Esophagus muscularis mucosa (tissue), 4 donors: ENCODE measurements at regions not wholly inside any gene's neighbourhood (a gene's known extent, or its start where the extent isn't known, plus 50 kb on each side); places are given as distances from the start of the nearest gene placed in this dataset.

Experiments
- DNase-seq: peaks from one replicate; pipeline ENCODE4 v3.0.0-alpha.2; 2017; ENCODE audit errors: extremely low spot score
- H3K27ac ChIP-seq, 4 donors: fragments of 200-600 bp; sonication (generic); replicated peaks in 1 of 4; 1 replicate in 3 of 4; 2 replicates in 1 of 4; pipeline ENCODE4 v1.5.1; 2016 to 2019; ENCODE audit warnings: mild to moderate bottlenecking in 1 of 4
- H3K27me3 ChIP-seq, 4 donors: fragments of 200-600 bp; sonication (generic); one replicate each; pipeline versions ENCODE4 v1.5.1 to v1.6.0; 2016 to 2019
- H3K36me3 ChIP-seq, 4 donors: fragments of 200-600 bp; sonication (generic); one replicate each; pipeline ENCODE4 v1.5.1; 2016 to 2019
- H3K4me1 ChIP-seq, 4 donors: fragments of 200-600 bp; sonication (generic); one replicate each; pipeline ENCODE4 v1.5.1; 2016 to 2019
- H3K4me3 ChIP-seq, 4 donors: fragments of 200-600 bp; sonication (generic); 1 replicate in 2 of 4; 2 replicates in 2 of 4; pipeline ENCODE4 v1.5.1; 2016 to 2019; ENCODE audit warnings: mild to moderate bottlenecking in 4 of 4, moderate library complexity in 1 of 4
- H3K9me3 ChIP-seq, 4 donors: fragments of 200-600 bp; sonication (generic); 1 replicate in 3 of 4; 2 replicates in 1 of 4; pipeline ENCODE4 v1.5.1; 2016 to 2019
- EP300 ChIP-seq: sonication (generic); formaldehyde crosslinking; IDR thresholded peaks from one replicate; pipeline ENCODE4 v1.6.1; 2017; ENCODE audit warnings: antibody characterized with exemption
- POLR2A ChIP-seq: fragments of 450-650 bp; IDR thresholded peaks from one replicate; pipeline ENCODE4 v1.6.1; 2017; ENCODE audit warnings: antibody characterized with exemption, moderate library complexity, mild to moderate bottlenecking, low read depth
- POLR2AphosphoS5 ChIP-seq, 2 donors: sonication (generic); formaldehyde crosslinking; IDR thresholded peaks; one replicate each; pipeline ENCODE4 v1.6.1; 2017; ENCODE audit warnings: antibody characterized with exemption in 2 of 2
- whole genome bisulfite sequencing: methylation state at CpG from one replicate; pipeline ENCODE4 v1.1.5; 2018; 5-methylcytosine and 5-hydroxymethylcytosine counted together
- intact Hi-C: fragments of 100-400 bp; cut with DNase I; formaldehyde crosslinking; loops from one replicate; pipeline ENCODE4 v1.15.1; 2023
- TF ChIP-seq, protein P1 (sequence below), 3 experiments: fragments of 200-600 bp in 2 of 3; fragments of 450-650 bp in 1 of 3; sonication (generic) in 2 of 3; IDR thresholded peaks; one replicate each; pipeline ENCODE4 v1.5.1; 2017 to 2019; ENCODE audit warnings: antibody characterized with exemption in 3 of 3, mild to moderate bottlenecking in 2 of 3, moderate library complexity in 1 of 3

DNA sequence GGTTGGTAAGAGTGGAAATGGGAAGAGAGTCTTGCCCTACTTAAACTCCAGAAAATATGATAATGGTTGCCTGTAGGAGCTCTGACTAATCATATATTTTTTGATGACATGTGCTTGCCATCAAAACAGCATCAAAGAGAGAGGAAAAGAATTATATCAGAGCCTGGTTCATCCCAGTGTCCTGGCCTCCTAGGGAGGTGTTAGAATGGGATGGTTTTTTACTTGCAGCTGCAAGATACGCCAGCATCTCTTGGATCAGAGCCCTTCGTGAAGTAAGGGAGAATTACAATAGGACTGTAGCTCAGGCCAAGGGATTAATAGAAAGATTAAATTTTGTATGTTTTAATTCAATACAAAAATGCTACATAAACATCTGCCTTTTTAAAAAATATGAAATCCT, 177.6 kb upstream of the HDAC9 start:
- H3K4me1 ChIP-seq, result peaks cover 0 to 69% (median 54%) of the 10 kb centered on the region in 4 donors
- TF ChIP-seq, protein P1, sequence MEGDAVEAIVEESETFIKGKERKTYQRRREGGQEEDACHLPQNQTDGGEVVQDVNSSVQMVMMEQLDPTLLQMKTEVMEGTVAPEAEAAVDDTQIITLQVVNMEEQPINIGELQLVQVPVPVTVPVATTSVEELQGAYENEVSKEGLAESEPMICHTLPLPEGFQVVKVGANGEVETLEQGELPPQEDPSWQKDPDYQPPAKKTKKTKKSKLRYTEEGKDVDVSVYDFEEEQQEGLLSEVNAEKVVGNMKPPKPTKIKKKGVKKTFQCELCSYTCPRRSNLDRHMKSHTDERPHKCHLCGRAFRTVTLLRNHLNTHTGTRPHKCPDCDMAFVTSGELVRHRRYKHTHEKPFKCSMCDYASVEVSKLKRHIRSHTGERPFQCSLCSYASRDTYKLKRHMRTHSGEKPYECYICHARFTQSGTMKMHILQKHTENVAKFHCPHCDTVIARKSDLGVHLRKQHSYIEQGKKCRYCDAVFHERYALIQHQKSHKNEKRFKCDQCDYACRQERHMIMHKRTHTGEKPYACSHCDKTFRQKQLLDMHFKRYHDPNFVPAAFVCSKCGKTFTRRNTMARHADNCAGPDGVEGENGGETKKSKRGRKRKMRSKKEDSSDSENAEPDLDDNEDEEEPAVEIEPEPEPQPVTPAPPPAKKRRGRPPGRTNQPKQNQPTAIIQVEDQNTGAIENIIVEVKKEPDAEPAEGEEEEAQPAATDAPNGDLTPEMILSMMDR (IDR thresholded peaks at IDR 0.05), result no peak
- TF ChIP-seq POLR2AphosphoS5 (IDR thresholded peaks at IDR 0.05) (no peak), POLR2A (no peak), EP300 (no peak)
- intact Hi-C loops, result no loop called here
- no peak overlapping the region for H3K27ac ChIP-seq
- WGBS, result 80% methylated on average over 2 of the region's 2 CpGs
- H3K9me3 ChIP-seq, result no peaks in the 10 kb centered on the region
- H3K36me3 ChIP-seq, result no peaks in the 10 kb centered on the region
- H3K4me3 ChIP-seq, result no peak overlapping the region
- H3K27me3 ChIP-seq, result no peaks in the 10 kb centered on the region
- no peak for DNase-seq

DNA sequence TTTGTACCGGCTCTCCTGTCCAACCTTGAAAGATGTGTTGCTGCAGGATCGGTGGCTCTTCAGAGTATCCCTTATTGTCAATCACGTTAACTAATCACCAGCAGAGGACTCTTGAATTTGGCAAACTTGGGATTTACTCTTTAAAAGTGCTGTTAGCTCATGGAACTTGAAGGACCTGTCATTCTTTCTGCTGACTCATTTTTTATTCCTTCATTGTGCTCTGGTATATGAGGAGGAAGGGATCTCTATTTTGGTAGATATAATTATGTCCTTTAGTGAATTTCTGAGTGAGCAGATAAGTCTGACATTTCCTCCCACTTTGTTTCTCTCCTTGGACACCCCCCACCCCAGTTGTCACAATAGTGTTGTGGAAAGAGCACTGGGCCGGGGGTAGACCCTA, 175.1 kb upstream of the HDAC9 start:
- no peak for DNase-seq
- 71% methylated on average over 4 of the region's 4 CpGs for WGBS

DNA sequence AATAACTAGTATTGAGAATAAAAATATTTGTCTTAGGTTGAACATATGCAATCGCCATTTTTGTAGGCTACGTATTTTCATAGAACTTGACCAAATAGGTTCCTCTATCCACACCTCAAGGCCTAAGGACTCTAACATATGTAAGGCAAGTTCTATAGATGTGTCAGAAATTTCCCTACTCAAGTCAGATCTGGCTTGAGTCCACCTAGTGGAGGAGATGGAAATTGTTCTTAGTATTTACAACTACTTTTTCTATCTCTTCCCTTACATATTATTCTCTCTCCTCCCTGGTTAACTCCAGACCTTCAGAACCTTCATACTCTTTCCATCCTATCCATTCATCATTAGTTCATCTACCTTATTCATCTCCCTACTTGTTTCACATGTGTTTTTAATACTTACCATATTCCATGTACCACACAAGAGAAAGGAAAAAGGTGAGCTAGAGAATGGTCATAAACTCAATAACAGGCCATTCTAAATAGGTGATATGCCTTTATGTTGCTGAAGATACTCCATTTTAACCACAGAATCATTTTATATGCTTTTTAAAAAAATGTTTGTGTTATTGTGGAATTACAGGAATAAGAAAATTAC, 174.5 kb upstream of the HDAC9 start:
- no peaks in the 10 kb centered on the region for H3K9me3 ChIP-seq
- no peaks in the 10 kb centered on the region for H3K36me3 ChIP-seq
- no peak for TF ChIP-seq POLR2A
- TF ChIP-seq, protein P1 (IDR thresholded peaks at IDR 0.05), result peak in 2 of 3 experiments; percentile 15 to 49
- no peak for TF ChIP-seq POLR2AphosphoS5 (IDR thresholded peaks at IDR 0.05)
- no peak for DNase-seq
- H3K4me1 ChIP-seq, result peaks cover 0 to 38% (median 29%) of the 10 kb centered on the region in 4 donors
- H3K27me3 ChIP-seq, result no peaks in the 10 kb centered on the region
- 81% methylated on average over 2 of the region's 2 CpGs for WGBS
- no peak overlapping the region for H3K4me3 ChIP-seq
- H3K27ac ChIP-seq, result peak overlapping the region in 1 of 4 donors; percentile 36
- intact Hi-C loops, result no loop called here

More for the DNA sequence above, 175.1 kb upstream of the HDAC9 start:
- intact Hi-C loops, result no loop called here
- Histone ChIP-seq H3K36me3 (no peaks in the 10 kb centered on the region), H3K9me3 (no peaks in the 10 kb centered on the region), H3K27ac (peak overlapping the region in 1 of 4 donors; percentile 36), H3K27me3 (no peaks in the 10 kb centered on the region), H3K4me1 (peaks cover 0 to 44% (median 34%) of the 10 kb centered on the region in 4 donors), H3K4me3 (no peak overlapping the region)
- TF ChIP-seq POLR2AphosphoS5 (IDR thresholded peaks at IDR 0.05) (no peak), EP300 (no peak), POLR2A (no peak)
- TF ChIP-seq, protein P1 (IDR thresholded peaks at IDR 0.05), result no peak

DNA sequence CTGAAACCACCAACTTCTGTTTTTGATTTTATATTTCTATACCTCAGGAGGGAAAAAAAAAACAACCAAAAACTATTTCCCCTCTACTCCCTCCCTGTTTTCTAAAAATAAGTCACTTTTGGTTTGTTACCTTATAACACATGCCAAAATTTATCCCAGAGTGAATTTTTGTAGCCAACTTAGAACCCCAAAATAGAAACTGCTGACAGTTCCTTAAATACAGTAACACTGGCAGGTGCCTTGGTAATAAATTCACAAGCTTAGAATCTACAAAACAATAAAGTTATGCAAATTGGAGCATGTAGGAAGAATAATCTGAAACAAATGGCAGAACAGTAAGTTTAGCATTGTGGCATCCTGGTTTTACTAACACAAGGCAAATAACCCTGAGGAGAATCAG, 165.0 kb upstream of the HDAC9 start:
- TF ChIP-seq POLR2AphosphoS5 (IDR thresholded peaks at IDR 0.05) (no peak), POLR2A (no peak), EP300 (no peak)
- TF ChIP-seq, protein P1 (IDR thresholded peaks at IDR 0.05), result no peak
- H3K27ac ChIP-seq, result peak overlapping the region in 1 of 4 donors; percentile 11

DNA sequence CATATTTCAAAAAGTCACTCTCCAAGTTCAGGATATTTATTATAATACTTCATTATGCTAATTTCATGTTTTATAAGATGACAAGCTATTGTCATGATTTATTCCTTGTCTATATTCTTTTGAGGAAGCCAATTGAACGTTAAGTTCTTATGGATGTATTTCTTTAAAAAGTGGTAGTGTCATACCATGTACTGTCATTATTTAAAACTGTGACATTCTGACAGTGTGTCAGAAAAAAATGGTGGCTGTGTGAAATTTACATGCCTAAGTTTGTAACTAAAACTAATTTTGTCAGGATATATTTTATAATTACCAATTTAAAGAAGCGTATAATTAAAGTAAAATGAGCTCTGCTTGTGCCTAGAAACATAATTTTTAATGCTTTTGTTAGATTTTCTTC, 158.9 kb upstream of the HDAC9 start:
- peaks cover 8 to 25% (median 19%) of the 10 kb centered on the region in 4 donors for H3K4me1 ChIP-seq
- no peak overlapping the region for H3K27ac ChIP-seq
- no peak overlapping the region for H3K4me3 ChIP-seq
- 68% methylated on average over 2 of the region's 2 CpGs for WGBS
- intact Hi-C loops, result loop anchor here (10.0 kb wide), 1 partner anchor 122 kb away; no protein-coding TSS in a partner anchor
- no peaks in the 10 kb centered on the region for H3K36me3 ChIP-seq
- peaks cover 0 to 16% (median 0%) of the 10 kb centered on the region in 4 donors for H3K9me3 ChIP-seq
- TF ChIP-seq, protein P1 (IDR thresholded peaks at IDR 0.05), result no peak
- TF ChIP-seq EP300 (no peak), POLR2A (no peak), POLR2AphosphoS5 (IDR thresholded peaks at IDR 0.05) (no peak)
- H3K27me3 ChIP-seq, result no peaks in the 10 kb centered on the region
- no peak for DNase-seq

More for the DNA sequence above, 165.0 kb upstream of the HDAC9 start:
- no peaks in the 10 kb centered on the region for H3K27me3 ChIP-seq
- no peaks in the 10 kb centered on the region for H3K9me3 ChIP-seq
- H3K4me1 ChIP-seq, result peaks cover 4 to 39% (median 32%) of the 10 kb centered on the region in 4 donors
- no peak overlapping the region for H3K4me3 ChIP-seq
- no peaks in the 10 kb centered on the region for H3K36me3 ChIP-seq
- DNase-seq, result no peak
- intact Hi-C loops, result loop anchor here (10.0 kb wide), 1 partner anchor 116 kb away; no protein-coding TSS in a partner anchor
